ENCODE measurements at regions not wholly inside any gene's neighbourhood (a gene's known extent, or its start where the extent isn't known, plus 50 kb on each side); places are given as distances from the start of the nearest gene placed in this dataset.

GRCh38 chr14:103213331-103213730 lies 90.1 kb downstream of the TNFAIP2 start:
- DNase-seq (ENCODE audit: low read depth) = no peak
- H3K36me3 ChIP-seq (ENCODE audit: control insufficient read depth, insufficient read depth, low read length) = no peaks in the 10 kb centered on the region
- no peaks in the 10 kb centered on the region for H3K27me3 ChIP-seq (ENCODE audit: control insufficient read depth, insufficient read depth, low read length)
- H3K4me3 ChIP-seq (ENCODE audit: low read depth, low read length) = no peak overlapping the region
- no peak for TF ChIP-seq CTCF (IDR thresholded peaks at IDR 0.05; ENCODE audit: insufficient read depth, low read length, poor library complexity, severe bottlenecking)

- Histone ChIP-seq H3K27me3 (ENCODE audit: control insufficient read depth, insufficient read depth, low read length) (no peaks in the 10 kb centered on the region), H3K36me3 (ENCODE audit: control insufficient read depth, insufficient read depth, low read length) (no peaks in the 10 kb centered on the region), H3K4me3 (ENCODE audit: low read depth, low read length) (no peak overlapping the region)
- TF ChIP-seq CTCF (IDR thresholded peaks at IDR 0.05; ENCODE audit: insufficient read depth, low read length, poor library complexity, severe bottlenecking) = no peak
- no peak for DNase-seq (ENCODE audit: low read depth)
These were observed 91.2 kb downstream of the TNFAIP2 start for GRCh38 chr14:103214461-103214958.

GRCh38 chr14:103216399-103216798 lies 93.1 kb downstream of the TNFAIP2 start:
- H3K4me3 ChIP-seq (ENCODE audit: low read depth, low read length) = no peak overlapping the region
- no peaks in the 10 kb centered on the region for H3K36me3 ChIP-seq (ENCODE audit: control insufficient read depth, insufficient read depth, low read length)
- no peak for TF ChIP-seq CTCF (IDR thresholded peaks at IDR 0.05; ENCODE audit: insufficient read depth, low read length, poor library complexity, severe bottlenecking)
- H3K27me3 ChIP-seq (ENCODE audit: control insufficient read depth, insufficient read depth, low read length) = peaks cover 17% of the 10 kb centered on the region
- DNase-seq (ENCODE audit: low read depth) = no peak

GRCh38 chr14:103216857-103217256 lies 93.6 kb downstream of the TNFAIP2 start:
- no peak for DNase-seq (ENCODE audit: low read depth)
- Histone ChIP-seq H3K36me3 (ENCODE audit: control insufficient read depth, insufficient read depth, low read length) (no peaks in the 10 kb centered on the region), H3K4me3 (ENCODE audit: low read depth, low read length) (no peak overlapping the region), H3K27me3 (ENCODE audit: control insufficient read depth, insufficient read depth, low read length) (peaks cover 21% of the 10 kb centered on the region)
- TF ChIP-seq CTCF (IDR thresholded peaks at IDR 0.05; ENCODE audit: insufficient read depth, low read length, poor library complexity, severe bottlenecking) = no peak

- peaks cover 21% of the 10 kb centered on the region for H3K27me3 ChIP-seq (ENCODE audit: control insufficient read depth, insufficient read depth, low read length)
- no peaks in the 10 kb centered on the region for H3K36me3 ChIP-seq (ENCODE audit: control insufficient read depth, insufficient read depth, low read length)
These were observed 94.3 kb downstream of the TNFAIP2 start for GRCh38 chr14:103217538-103217937.

More at GRCh38 chr14:103217538-103217937, 94.3 kb downstream of the TNFAIP2 start:
- TF ChIP-seq CTCF (IDR thresholded peaks at IDR 0.05; ENCODE audit: insufficient read depth, low read length, poor library complexity, severe bottlenecking) = no peak
- no peak for DNase-seq (ENCODE audit: low read depth)
- no peak overlapping the region for H3K4me3 ChIP-seq (ENCODE audit: low read depth, low read length)

Measured in kidney epithelial cell (primary cell).